DND-41 (cell line): ENCODE measurements at regions not wholly inside any gene's neighbourhood (a gene's known extent, or its start where the extent isn't known, plus 50 kb on each side); places are given as distances from the start of the nearest gene placed in this dataset.

ENCODE experiments used
- ATAC-seq: fragments of 200-7000 bp; cut with Tn5 transposase; 3 replicates; pipeline ENCODE4 v1.9.1; 2021; ENCODE audit warnings: low read depth; ENCODE audit not compliant: insufficient read depth
- DNase-seq: peaks from one replicate; pipeline ENCODE4 v3.0.0-alpha.2; 2020
- H2AFZ ChIP-seq: 2 replicates; pipeline ENCODE4 v1.6.0; 2012; ENCODE audit warnings: low read depth, low read length
- H3K27ac ChIP-seq: 2 replicates; pipeline ENCODE4 v1.5.1; 2012; ENCODE audit warnings: low read length, inconsistent platforms
- H3K27me3 ChIP-seq: fragments of 200-600 bp; sonication (generic); 2 replicates; pipeline ENCODE4 v1.6.0; 2012; ENCODE audit warnings: low read length, mild to moderate bottlenecking, inconsistent platforms; ENCODE audit not compliant: insufficient read depth, poor library complexity
- H3K36me3 ChIP-seq: 2 replicates; pipeline ENCODE4 v1.5.1; 2012; ENCODE audit warnings: low read length, inconsistent platforms; ENCODE audit not compliant: insufficient read depth
- H3K4me1 ChIP-seq: 2 replicates; pipeline ENCODE4 v1.5.1; 2012; ENCODE audit warnings: mild to moderate bottlenecking, low read length; ENCODE audit not compliant: insufficient read depth
- H3K4me2 ChIP-seq: 2 replicates; pipeline ENCODE4 v1.6.0; 2012; ENCODE audit warnings: mild to moderate bottlenecking, moderate library complexity, low read length, inconsistent platforms; ENCODE audit not compliant: insufficient read depth
- H3K4me3 ChIP-seq, 2 experiments: fragments of 200-600 bp in 1 of 2; shearing (Covaris generic) in 1 of 2; 2 replicates each; pipeline ENCODE4 v1.5.1; 2012 to 2016; ENCODE audit warnings: inconsistent platforms in 2 of 2, low read length in 2 of 2, mild to moderate bottlenecking in 2 of 2, low read depth in 1 of 2, moderate library complexity in 1 of 2
- H3K79me2 ChIP-seq: 2 replicates; pipeline ENCODE4 v1.6.0; 2012; ENCODE audit warnings: low read length, inconsistent platforms; ENCODE audit not compliant: insufficient read depth
- H3K9ac ChIP-seq: 2 replicates; pipeline ENCODE4 v1.6.0; 2012; ENCODE audit warnings: low read depth, mild to moderate bottlenecking, inconsistent platforms, low read length, moderate library complexity
- H3K9me3 ChIP-seq: 2 replicates; pipeline ENCODE4 v1.5.1; 2012; ENCODE audit warnings: low read length, moderate library complexity, mild to moderate bottlenecking, inconsistent platforms; ENCODE audit not compliant: insufficient read depth, severe bottlenecking
- H4K20me1 ChIP-seq: 2 replicates; pipeline ENCODE4 v1.6.0; 2012; ENCODE audit warnings: low read length; ENCODE audit not compliant: insufficient read depth
- CTCF ChIP-seq: IDR thresholded peaks from 2 replicates; pipeline ENCODE4 v1.5.1; 2012; ENCODE audit warnings: borderline replicate concordance, low read length, moderate library complexity, mild to moderate bottlenecking; ENCODE audit not compliant: poor library complexity, severe bottlenecking; ENCODE audit errors: extremely low read depth
- EZH2 ChIP-seq: IDR thresholded peaks from 3 replicates; pipeline ENCODE4 v1.6.1; 2012; ENCODE audit warnings: borderline replicate concordance, low read depth, mild to moderate bottlenecking, moderate library complexity, low read length, inconsistent platforms; ENCODE audit not compliant: severe bottlenecking

GRCh38 chr6:9999796-10000195 lies 415.1 kb downstream of the TFAP2A start:
- no peaks in the 10 kb centered on the region for H3K9me3 ChIP-seq
- ATAC-seq = no peak
- H3K79me2 ChIP-seq = no peaks in the 10 kb centered on the region
- no peak overlapping the region for H3K27ac ChIP-seq
- no peak for TF ChIP-seq CTCF
- DNase-seq = no peak
- H4K20me1 ChIP-seq = no peaks in the 10 kb centered on the region
- H3K36me3 ChIP-seq = no peaks in the 10 kb centered on the region
- no peaks in the 10 kb centered on the region for H3K27me3 ChIP-seq
- H3K4me2 ChIP-seq = no peak overlapping the region
- no peaks in the 10 kb centered on the region for H3K4me1 ChIP-seq
- no peak overlapping the region for H2AFZ ChIP-seq
- H3K4me3 ChIP-seq = no peak overlapping the region
- no peak overlapping the region for H3K9ac ChIP-seq

GRCh38 chr6:9986273-9986672 lies 428.6 kb downstream of the TFAP2A start:
- DNase-seq (no peak), ATAC-seq (no peak)
- Histone ChIP-seq H3K4me1 (no peaks in the 10 kb centered on the region), H3K27ac (no peak overlapping the region), H4K20me1 (no peaks in the 10 kb centered on the region), H3K4me2 (no peak overlapping the region), H3K9me3 (no peaks in the 10 kb centered on the region), H3K27me3 (no peaks in the 10 kb centered on the region), H3K36me3 (no peaks in the 10 kb centered on the region), H3K79me2 (no peaks in the 10 kb centered on the region), H2AFZ (no peak overlapping the region), H3K4me3 (no peak overlapping the region), H3K9ac (no peak overlapping the region)
- TF ChIP-seq EZH2 = no peak
- no peak for TF ChIP-seq CTCF

DNA sequence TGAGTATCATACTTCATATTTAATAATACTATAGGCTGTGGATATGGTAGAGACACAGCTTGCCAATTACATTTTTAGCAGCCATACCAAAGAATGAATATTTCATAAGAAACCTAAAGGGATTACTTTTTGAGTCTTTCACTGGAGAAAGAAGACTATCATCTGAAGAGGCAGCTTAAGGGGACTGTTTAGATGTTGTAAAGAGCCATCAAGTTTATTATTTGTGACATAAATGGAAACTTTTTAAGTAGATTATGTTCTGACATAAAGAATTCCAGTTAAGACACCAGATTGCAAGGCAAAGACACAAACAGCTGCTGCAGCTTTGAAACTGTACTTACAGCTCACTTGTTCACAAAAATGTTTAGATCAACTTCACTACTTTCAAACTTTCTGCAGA lies 429.4 kb downstream of the TFAP2A start:
- Histone ChIP-seq H3K4me2 (no peak overlapping the region), H4K20me1 (no peaks in the 10 kb centered on the region), H3K4me3 (no peak overlapping the region), H2AFZ (no peak overlapping the region), H3K9ac (no peak overlapping the region), H3K79me2 (no peaks in the 10 kb centered on the region), H3K9me3 (no peaks in the 10 kb centered on the region), H3K4me1 (no peaks in the 10 kb centered on the region), H3K27me3 (no peaks in the 10 kb centered on the region), H3K27ac (no peak overlapping the region), H3K36me3 (no peaks in the 10 kb centered on the region)
- ATAC-seq (no peak), DNase-seq (no peak)
- no peak for TF ChIP-seq CTCF
- no peak for TF ChIP-seq EZH2

- Histone ChIP-seq H3K4me3 (no peak overlapping the region), H3K79me2 (no peaks in the 10 kb centered on the region), H3K9me3 (no peaks in the 10 kb centered on the region), H3K4me1 (no peaks in the 10 kb centered on the region), H3K27me3 (no peaks in the 10 kb centered on the region), H3K27ac (no peak overlapping the region), H4K20me1 (no peaks in the 10 kb centered on the region), H3K9ac (no peak overlapping the region), H2AFZ (no peak overlapping the region), H3K4me2 (no peak overlapping the region), H3K36me3 (no peaks in the 10 kb centered on the region)
- no peak for TF ChIP-seq CTCF
- DNase-seq (no peak), ATAC-seq (no peak)
These were observed 430.3 kb downstream of the TFAP2A start for GRCh38 chr6:9984607-9985006.
